Gastrocnemius medialis (tissue), 4 donors: ENCODE measurements at regions not wholly inside any gene's neighbourhood (a gene's known extent, or its start where the extent isn't known, plus 50 kb on each side); places are given as distances from the start of the nearest gene placed in this dataset.

Experiments used
- POLR2A ChIP-seq, 2 donors: fragments of 450-650 bp; IDR thresholded peaks; one replicate each; pipeline ENCODE4 v1.6.1; 2017; ENCODE audit warnings: antibody characterized with exemption in 2 of 2, mild to moderate bottlenecking in 2 of 2, moderate library complexity in 2 of 2
- TF ChIP-seq, protein P1 (sequence below), 5 experiments: fragments of 450-650 bp in 3 of 5; fragments of 200-600 bp in 2 of 5; sonication (generic) in 2 of 5; IDR thresholded peaks in 4 of 5; conservative IDR thresholded peaks in 1 of 5; 1 replicate in 4 of 5; 2 replicates in 1 of 5; pipeline ENCODE4 v1.5.1; 2016 to 2019; ENCODE audit warnings: antibody characterized with exemption in 5 of 5, mild to moderate bottlenecking in 3 of 5, moderate library complexity in 3 of 5

- TF ChIP-seq POLR2A (IDR thresholded peaks at IDR 0.05): no peak
- TF ChIP-seq, protein P1, sequence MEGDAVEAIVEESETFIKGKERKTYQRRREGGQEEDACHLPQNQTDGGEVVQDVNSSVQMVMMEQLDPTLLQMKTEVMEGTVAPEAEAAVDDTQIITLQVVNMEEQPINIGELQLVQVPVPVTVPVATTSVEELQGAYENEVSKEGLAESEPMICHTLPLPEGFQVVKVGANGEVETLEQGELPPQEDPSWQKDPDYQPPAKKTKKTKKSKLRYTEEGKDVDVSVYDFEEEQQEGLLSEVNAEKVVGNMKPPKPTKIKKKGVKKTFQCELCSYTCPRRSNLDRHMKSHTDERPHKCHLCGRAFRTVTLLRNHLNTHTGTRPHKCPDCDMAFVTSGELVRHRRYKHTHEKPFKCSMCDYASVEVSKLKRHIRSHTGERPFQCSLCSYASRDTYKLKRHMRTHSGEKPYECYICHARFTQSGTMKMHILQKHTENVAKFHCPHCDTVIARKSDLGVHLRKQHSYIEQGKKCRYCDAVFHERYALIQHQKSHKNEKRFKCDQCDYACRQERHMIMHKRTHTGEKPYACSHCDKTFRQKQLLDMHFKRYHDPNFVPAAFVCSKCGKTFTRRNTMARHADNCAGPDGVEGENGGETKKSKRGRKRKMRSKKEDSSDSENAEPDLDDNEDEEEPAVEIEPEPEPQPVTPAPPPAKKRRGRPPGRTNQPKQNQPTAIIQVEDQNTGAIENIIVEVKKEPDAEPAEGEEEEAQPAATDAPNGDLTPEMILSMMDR (IDR thresholded peaks at IDR 0.05 in 4 of 5, conservative IDR thresholded peaks at IDR 0.05 in 1 of 5): no peak
Measured at GRCh38 chr13:103370790-103371189, 304.6 kb upstream of the SLC10A2 start.
